Vagina (tissue), 2 donors: ENCODE measurements at regions not wholly inside any gene's neighbourhood (a gene's known extent, or its start where the extent isn't known, plus 50 kb on each side); places are given as distances from the start of the nearest gene placed in this dataset.

Experiments
- DNase-seq, 2 donors: peaks; one replicate each; pipeline ENCODE4 v3.0.0-alpha.2; 2017; ENCODE audit errors: extremely low spot score in 2 of 2
- H3K27ac ChIP-seq: fragments of 200-600 bp; sonication (generic); one replicate; pipeline ENCODE4 v1.5.1; 2019
- H3K27me3 ChIP-seq: fragments of 200-600 bp; sonication (generic); one replicate; pipeline ENCODE4 v1.5.1; 2019
- H3K36me3 ChIP-seq, 2 donors: fragments of 200-600 bp; sonication (generic); one replicate each; pipeline ENCODE4 v1.5.1; 2017 to 2019
- H3K4me1 ChIP-seq: fragments of 200-600 bp; sonication (generic); one replicate; pipeline ENCODE4 v1.5.1; 2019
- H3K4me3 ChIP-seq, 2 donors: fragments of 200-600 bp; sonication (generic); 1 replicate in 1 of 2; 2 replicates in 1 of 2; pipeline ENCODE4 v1.5.1; 2016 to 2019
- H3K9me3 ChIP-seq: fragments of 200-600 bp; sonication (generic); one replicate; pipeline ENCODE4 v1.5.1; 2019
- CTCF ChIP-seq, 3 experiments: fragments of 450-650 bp in 2 of 3; fragments of 200-600 bp in 1 of 3; sonication (generic) in 1 of 3; IDR thresholded peaks; one replicate each; pipeline ENCODE4 v1.5.1; 2017 to 2019; ENCODE audit warnings: antibody characterized with exemption in 3 of 3, mild to moderate bottlenecking in 2 of 3, moderate library complexity in 2 of 3
- POLR2A ChIP-seq, 2 donors: fragments of 450-650 bp; IDR thresholded peaks; one replicate each; pipeline ENCODE4 v1.6.1; 2017; ENCODE audit warnings: antibody characterized with exemption in 2 of 2, mild to moderate bottlenecking in 2 of 2, moderate library complexity in 2 of 2
- POLR2AphosphoS5 ChIP-seq, 2 donors: sonication (generic); formaldehyde crosslinking; IDR thresholded peaks; one replicate each; pipeline ENCODE4 v1.9.0; 2017; ENCODE audit warnings: antibody characterized with exemption in 2 of 2, mild to moderate bottlenecking in 2 of 2, low read depth in 1 of 2; ENCODE audit not compliant: insufficient read depth in 1 of 2
- intact Hi-C: fragments of 100-400 bp; cut with DNase I; formaldehyde crosslinking; loops from one replicate; pipeline ENCODE4 v1.15.1; 2023

GRCh38 chr6:85118652-85119235 is 331.1 kb upstream of the NT5E start:
- Histone ChIP-seq H3K36me3 (no peaks in the 10 kb centered on the region), H3K27ac (no peak overlapping the region), H3K4me1 (no peaks in the 10 kb centered on the region), H3K9me3 (no peaks in the 10 kb centered on the region), H3K27me3 (no peaks in the 10 kb centered on the region), H3K4me3 (no peak overlapping the region)
- intact Hi-C loops, result no loop called here
- TF ChIP-seq POLR2AphosphoS5 (IDR thresholded peaks at IDR 0.05; ENCODE audit: insufficient read depth in 1 of 2, low read depth in 1 of 2), result no peak
- TF ChIP-seq CTCF (IDR thresholded peaks at IDR 0.05), result no peak
- TF ChIP-seq POLR2A (IDR thresholded peaks at IDR 0.05), result no peak
- no peak for DNase-seq

GRCh38 chr6:85118233-85118632 is 331.6 kb upstream of the NT5E start:
- H3K27ac ChIP-seq, result no peak overlapping the region
- no peak for DNase-seq
- no peak overlapping the region for H3K4me3 ChIP-seq
- no peaks in the 10 kb centered on the region for H3K36me3 ChIP-seq
- intact Hi-C loops, result no loop called here
- H3K4me1 ChIP-seq, result no peaks in the 10 kb centered on the region
- TF ChIP-seq POLR2A (IDR thresholded peaks at IDR 0.05), result no peak
- no peak for TF ChIP-seq POLR2AphosphoS5 (IDR thresholded peaks at IDR 0.05; ENCODE audit: insufficient read depth in 1 of 2, low read depth in 1 of 2)
- TF ChIP-seq CTCF (IDR thresholded peaks at IDR 0.05), result no peak
- H3K9me3 ChIP-seq, result no peaks in the 10 kb centered on the region
- H3K27me3 ChIP-seq, result no peaks in the 10 kb centered on the region

- intact Hi-C loops, result no loop called here
Measured at GRCh38 chr6:85116475-85116874, 333.4 kb upstream of the NT5E start.

GRCh38 chr6:85115876-85116275 is 334.0 kb upstream of the NT5E start:
- TF ChIP-seq CTCF (IDR thresholded peaks at IDR 0.05), result no peak
- no peak for TF ChIP-seq POLR2AphosphoS5 (IDR thresholded peaks at IDR 0.05; ENCODE audit: insufficient read depth in 1 of 2, low read depth in 1 of 2)
- TF ChIP-seq POLR2A (IDR thresholded peaks at IDR 0.05), result no peak
- intact Hi-C loops, result no loop called here
- H3K4me3 ChIP-seq, result no peak overlapping the region
- no peaks in the 10 kb centered on the region for H3K36me3 ChIP-seq
- H3K4me1 ChIP-seq, result peaks cover 4% of the 10 kb centered on the region
- no peaks in the 10 kb centered on the region for H3K9me3 ChIP-seq
- no peak overlapping the region for H3K27ac ChIP-seq
- no peak for DNase-seq
- no peaks in the 10 kb centered on the region for H3K27me3 ChIP-seq

More at GRCh38 chr6:85116475-85116874, 333.4 kb upstream of the NT5E start:
- Histone ChIP-seq H3K36me3 (no peaks in the 10 kb centered on the region), H3K27ac (no peak overlapping the region), H3K27me3 (no peaks in the 10 kb centered on the region), H3K9me3 (no peaks in the 10 kb centered on the region), H3K4me3 (no peak overlapping the region), H3K4me1 (no peaks in the 10 kb centered on the region)
- no peak for DNase-seq
- no peak for TF ChIP-seq CTCF (IDR thresholded peaks at IDR 0.05)
- TF ChIP-seq POLR2AphosphoS5 (IDR thresholded peaks at IDR 0.05; ENCODE audit: insufficient read depth in 1 of 2, low read depth in 1 of 2), result no peak
- TF ChIP-seq POLR2A (IDR thresholded peaks at IDR 0.05), result no peak

- Histone ChIP-seq H3K9me3 (no peaks in the 10 kb centered on the region), H3K4me1 (peaks cover 9% of the 10 kb centered on the region), H3K36me3 (no peaks in the 10 kb centered on the region), H3K4me3 (no peak overlapping the region), H3K27me3 (no peaks in the 10 kb centered on the region), H3K27ac (no peak overlapping the region)
- DNase-seq, result no peak
- no peak for TF ChIP-seq POLR2AphosphoS5 (IDR thresholded peaks at IDR 0.05; ENCODE audit: insufficient read depth in 1 of 2, low read depth in 1 of 2)
- no peak for TF ChIP-seq POLR2A (IDR thresholded peaks at IDR 0.05)
- no peak for TF ChIP-seq CTCF (IDR thresholded peaks at IDR 0.05)
- intact Hi-C loops, result no loop called here
Measured at GRCh38 chr6:85115376-85115775, 334.5 kb upstream of the NT5E start.
